Transverse colon (tissue), 4 donors: ENCODE measurements at regions not wholly inside any gene's neighbourhood (a gene's known extent, or its start where the extent isn't known, plus 50 kb on each side); places are given as distances from the start of the nearest gene placed in this dataset.

Source experiments
- DNase-seq: peaks from one replicate; pipeline ENCODE4 v3.0.0-alpha.2; 2019
- H3K27ac ChIP-seq, 4 donors: fragments of 200-600 bp; sonication (generic); 2 replicates each; pipeline ENCODE4 v1.5.1; 2016 to 2018; ENCODE audit warnings: inconsistent platforms in 4 of 4
- H3K27me3 ChIP-seq: fragments of 200-600 bp; sonication (generic); 2 replicates; pipeline ENCODE4 v1.5.1; 2017; ENCODE audit warnings: inconsistent platforms
- H3K36me3 ChIP-seq, 4 donors: fragments of 200-600 bp; sonication (generic); 2 replicates each; pipeline ENCODE4 v1.5.1; 2017 to 2019; ENCODE audit warnings: inconsistent platforms in 4 of 4
- H3K4me1 ChIP-seq, 4 donors: fragments of 200-600 bp; sonication (generic); 2 replicates each; pipeline ENCODE4 v1.5.1; 2017 to 2020; ENCODE audit warnings: inconsistent platforms in 4 of 4
- H3K4me3 ChIP-seq, 4 donors: fragments of 200-600 bp; sonication (generic); 1 replicate in 1 of 4; 2 replicates in 3 of 4; pipeline versions ENCODE4 v1.5.1 to v1.6.1; 2017 to 2019; ENCODE audit warnings: inconsistent platforms in 4 of 4
- H3K9me3 ChIP-seq, 2 donors: fragments of 200-600 bp; sonication (generic); 2 replicates each; pipeline ENCODE4 v1.5.1; 2017 to 2019; ENCODE audit warnings: inconsistent platforms in 2 of 2
- CTCF ChIP-seq, 5 experiments: fragments of 200-600 bp in 3 of 5; fragments of 450-650 bp in 2 of 5; sonication (generic) in 3 of 5; IDR thresholded peaks; 1 replicate in 2 of 5; 2 replicates in 3 of 5; pipeline ENCODE4 v1.5.1; 2016 to 2017; ENCODE audit warnings: antibody characterized with exemption in 5 of 5, inconsistent platforms in 3 of 5, mild to moderate bottlenecking in 2 of 5, moderate library complexity in 1 of 5
- EP300 ChIP-seq: sonication (generic); formaldehyde crosslinking; IDR thresholded peaks from one replicate; pipeline ENCODE4 v1.6.1; 2017; ENCODE audit warnings: antibody characterized with exemption, low read depth
- POLR2A ChIP-seq: fragments of 450-650 bp; IDR thresholded peaks from one replicate; pipeline ENCODE4 v1.6.1; 2016; ENCODE audit warnings: antibody characterized with exemption, mild to moderate bottlenecking, moderate library complexity
- POLR2AphosphoS5 ChIP-seq, 3 donors: sonication (generic); formaldehyde crosslinking; IDR thresholded peaks; one replicate each; pipeline ENCODE4 v1.6.1; 2016; ENCODE audit warnings: antibody characterized with exemption in 3 of 3
- WGBS, 2 donors: methylation state at CpG; one replicate each; pipeline ENCODE4 v1.1.5; 2018; ENCODE audit warnings: low coverage in 1 of 2; 5-methylcytosine and 5-hydroxymethylcytosine counted together
- in situ Hi-C, 4 donors: fragments of 200-750 bp; cut with MboI; loops; one replicate each; pipeline versions ENCODE4 v1.15.0 to v1.15.1; 2017; ENCODE audit warnings: low sequenced_read_pairs in 3 of 4, low pct_ligation_motif_present in 1 of 4, low pct_unique_long_range_greater_than_20kb in 1 of 4
- intact Hi-C: fragments of 100-400 bp; cut with DNase I; formaldehyde crosslinking; loops from one replicate; pipeline ENCODE4 v1.15.1; 2023; ENCODE audit warnings: low total_unique reads

DNA sequence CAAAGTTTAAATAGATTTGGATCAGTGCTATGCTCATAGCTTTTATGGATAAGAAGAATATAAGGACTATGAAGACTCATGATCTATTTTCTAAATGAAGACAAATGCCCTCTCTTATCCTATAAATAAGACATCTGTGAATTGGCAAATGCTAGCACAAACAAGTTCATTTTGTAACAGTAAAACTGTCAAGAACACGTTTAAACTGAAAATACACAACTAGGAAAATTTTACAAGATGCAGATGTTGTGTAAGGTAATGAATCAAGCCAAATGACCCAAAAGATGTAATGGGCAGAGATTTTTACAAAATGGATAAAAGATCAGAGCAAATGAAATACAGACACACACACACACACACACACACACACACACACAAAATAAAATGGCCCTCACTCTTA is 180.5 kb downstream of the MOXD1 start:
- H3K27me3 ChIP-seq: no peaks in the 10 kb centered on the region
- H3K27ac ChIP-seq: no peak overlapping the region
- no peak overlapping the region for H3K4me3 ChIP-seq
- no peaks in the 10 kb centered on the region for H3K9me3 ChIP-seq
- no peaks in the 10 kb centered on the region for H3K36me3 ChIP-seq
- no peak for DNase-seq
- TF ChIP-seq POLR2AphosphoS5 (IDR thresholded peaks at IDR 0.05): no peak
- no peak for TF ChIP-seq CTCF (IDR thresholded peaks at IDR 0.05)
- no peak for TF ChIP-seq POLR2A
- TF ChIP-seq EP300: no peak
- H3K4me1 ChIP-seq: no peaks in the 10 kb centered on the region
- in situ Hi-C loops: loop anchor here in 1 of 4 donors (25.0 kb wide), 1 partner anchor 283 kb away; no protein-coding TSS in a partner anchor
- 27 to 34% methylated on average over 1 of the region's 1 CpG for WGBS, 2 donors
- intact Hi-C loops: no loop called here

- H3K4me3 ChIP-seq: no peak overlapping the region
- intact Hi-C loops (no loop called here), in situ Hi-C loops (loop anchor here in 1 of 4 donors (25.0 kb wide), 1 partner anchor 283 kb away; no protein-coding TSS in a partner anchor)
- DNase-seq: no peak
- 80 to 95% methylated on average over 1 of the region's 1 CpG for WGBS, 2 donors
- H3K4me1 ChIP-seq: no peaks in the 10 kb centered on the region
- TF ChIP-seq POLR2AphosphoS5 (IDR thresholded peaks at IDR 0.05): no peak
- no peak overlapping the region for H3K27ac ChIP-seq
- no peaks in the 10 kb centered on the region for H3K27me3 ChIP-seq
- H3K9me3 ChIP-seq: no peaks in the 10 kb centered on the region
- no peaks in the 10 kb centered on the region for H3K36me3 ChIP-seq
These were observed 181.4 kb downstream of the MOXD1 start for GRCh38 chr6:132219901-132220300.

DNA sequence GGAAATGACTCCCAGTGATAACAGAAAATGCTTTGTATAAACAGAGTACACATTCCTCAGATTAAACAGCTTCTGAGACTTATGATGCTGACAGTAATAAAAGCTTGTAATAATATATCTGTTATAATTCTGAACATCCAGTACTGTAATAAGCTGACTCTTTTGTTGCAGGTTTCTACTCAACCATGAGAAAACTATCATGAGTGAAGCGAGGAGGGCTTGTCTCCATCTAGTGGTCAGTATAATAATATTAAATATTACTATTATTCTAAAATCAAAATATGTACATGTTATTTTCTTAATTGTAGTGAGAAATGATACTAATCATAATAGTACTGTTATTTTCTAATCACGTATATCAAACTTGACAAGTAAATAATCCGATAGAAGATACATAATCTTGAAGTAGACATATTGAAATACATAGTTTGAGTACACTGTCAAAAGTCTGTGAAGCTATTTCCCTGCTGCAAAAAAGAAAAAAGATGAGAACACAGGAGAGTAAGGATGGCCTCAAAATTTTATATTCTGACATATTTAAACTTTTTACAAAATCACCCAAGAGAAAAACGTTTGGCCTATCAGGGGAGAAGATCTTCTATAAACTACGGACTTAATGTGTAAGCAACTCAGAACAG is 183.1 kb downstream of the MOXD1 start:
- no peaks in the 10 kb centered on the region for H3K27me3 ChIP-seq
- no peak overlapping the region for H3K27ac ChIP-seq
- 36 to 49% methylated on average over 5 of the region's 5 CpGs for WGBS, 2 donors
- no peaks in the 10 kb centered on the region for H3K4me1 ChIP-seq
- H3K9me3 ChIP-seq: no peaks in the 10 kb centered on the region
- H3K4me3 ChIP-seq: no peak overlapping the region
- intact Hi-C loops (no loop called here), in situ Hi-C loops (loop anchor here in 1 of 4 donors (25.0 kb wide), 1 partner anchor 281 kb away; no protein-coding TSS in a partner anchor)
- no peak for TF ChIP-seq POLR2AphosphoS5 (IDR thresholded peaks at IDR 0.05)
- no peak for TF ChIP-seq POLR2A
- peak; percentile 37 to 64 (median 52) for TF ChIP-seq CTCF (IDR thresholded peaks at IDR 0.05)
- TF ChIP-seq EP300: no peak
- no peak for DNase-seq
- H3K36me3 ChIP-seq: no peaks in the 10 kb centered on the region

- no peaks in the 10 kb centered on the region for H3K27me3 ChIP-seq
- TF ChIP-seq CTCF (IDR thresholded peaks at IDR 0.05) (no peak), POLR2A (no peak), POLR2AphosphoS5 (IDR thresholded peaks at IDR 0.05) (no peak), EP300 (no peak)
- WGBS, 2 donors: 77 to 83% methylated on average over 2 of the region's 2 CpGs
- no peak overlapping the region for H3K27ac ChIP-seq
- no peaks in the 10 kb centered on the region for H3K36me3 ChIP-seq
- H3K4me3 ChIP-seq: no peak overlapping the region
- DNase-seq: no peak
- in situ Hi-C loops: loop anchor here in 1 of 4 donors (25.0 kb wide), 1 partner anchor 279 kb away; no protein-coding TSS in a partner anchor
- H3K4me1 ChIP-seq: no peaks in the 10 kb centered on the region
- no peaks in the 10 kb centered on the region for H3K9me3 ChIP-seq
- intact Hi-C loops: no loop called here
These were observed 185.5 kb downstream of the MOXD1 start for GRCh38 chr6:132215805-132216204.
